Subcutaneous abdominal adipose tissue (tissue), 5 donors: ENCODE measurements at regions not wholly inside any gene's neighbourhood (a gene's known extent, or its start where the extent isn't known, plus 50 kb on each side); places are given as distances from the start of the nearest gene placed in this dataset.

Experiments
- H3K27ac ChIP-seq: one replicate; pipeline ENCODE4 v1.7.0; 2013; ENCODE audit warnings: low read depth, mild to moderate bottlenecking, inconsistent platforms, low read length, moderate library complexity
- H3K27me3 ChIP-seq, 5 donors: one replicate each; pipeline ENCODE4 v1.7.0; 2013; ENCODE audit warnings: low read length in 5 of 5, inconsistent platforms in 1 of 5; ENCODE audit not compliant: control insufficient read depth in 5 of 5, insufficient read depth in 4 of 5
- H3K36me3 ChIP-seq, 5 donors: one replicate each; pipeline ENCODE4 v1.7.0; 2013; ENCODE audit warnings: low read length in 5 of 5; ENCODE audit not compliant: control insufficient read depth in 5 of 5, insufficient read depth in 5 of 5
- H3K4me1 ChIP-seq, 5 donors: one replicate each; pipeline ENCODE4 v1.7.0; 2013; ENCODE audit warnings: low read length in 5 of 5, mild to moderate bottlenecking in 3 of 5, moderate library complexity in 1 of 5; ENCODE audit not compliant: control insufficient read depth in 5 of 5, insufficient read depth in 5 of 5
- H3K4me3 ChIP-seq, 5 donors: one replicate each; pipeline ENCODE4 v1.7.0; 2013; ENCODE audit warnings: low read length in 5 of 5, low read depth in 1 of 5
- H3K9ac ChIP-seq, 5 donors: one replicate each; pipeline ENCODE4 v1.7.0; 2013; ENCODE audit warnings: low read length in 5 of 5, mild to moderate bottlenecking in 4 of 5, moderate library complexity in 3 of 5
- H3K9me3 ChIP-seq, 5 donors: one replicate each; pipeline ENCODE4 v1.7.0; 2013; ENCODE audit warnings: low read length in 5 of 5; ENCODE audit not compliant: control insufficient read depth in 5 of 5
- donor health status: healthy.
- donor health status: healthy.
- donor health status: healthy.
- donor health status: healthy.
- donor health status: healthy.

DNA sequence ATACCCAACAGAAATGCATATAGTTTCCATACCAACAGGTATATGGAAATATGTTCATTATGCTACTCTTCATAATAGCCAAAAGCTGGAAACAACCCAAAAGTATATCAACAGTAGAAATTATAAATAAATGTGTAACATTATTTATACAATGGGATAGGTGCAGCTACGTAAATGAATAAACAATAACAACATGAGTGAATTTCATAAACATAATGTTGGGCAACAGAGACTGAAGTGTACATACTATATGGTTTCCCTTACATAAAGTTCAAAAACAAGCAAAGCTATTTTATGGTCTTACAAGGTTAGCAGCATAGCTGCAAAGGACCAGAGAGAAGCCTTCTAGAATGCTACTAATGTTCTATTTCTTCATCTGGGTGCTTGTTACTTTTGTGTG lies 305.0 kb downstream of the INSC start:
- H3K27me3 ChIP-seq = no peaks in the 10 kb centered on the region
- H3K36me3 ChIP-seq = no peaks in the 10 kb centered on the region
- no peak overlapping the region for H3K4me3 ChIP-seq
- H3K4me1 ChIP-seq = no peaks in the 10 kb centered on the region
- no peak overlapping the region for H3K9ac ChIP-seq
- no peaks in the 10 kb centered on the region for H3K9me3 ChIP-seq
- H3K27ac ChIP-seq = no peak overlapping the region

DNA sequence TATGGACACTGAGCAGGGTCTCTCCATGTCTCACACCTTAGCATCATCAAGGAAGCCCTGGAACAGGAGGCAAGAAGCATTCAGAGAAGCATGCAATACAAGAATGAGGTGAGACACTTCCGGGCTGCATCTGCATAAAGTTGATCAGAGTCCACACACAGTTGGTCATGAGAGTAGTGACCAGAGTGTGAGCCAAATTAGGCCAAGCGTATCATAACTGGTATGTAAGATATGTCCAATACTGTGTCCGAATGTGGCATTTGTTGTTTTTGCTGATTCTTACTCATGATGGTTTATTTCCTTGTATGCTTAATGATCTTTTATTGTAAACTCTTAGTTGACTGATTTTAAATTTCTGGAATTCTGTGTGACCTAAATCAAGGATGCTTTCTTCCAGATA lies 315.7 kb downstream of the INSC start:
- Histone ChIP-seq H3K4me3 (no peak overlapping the region), H3K9ac (no peak overlapping the region), H3K27ac (no peak overlapping the region), H3K36me3 (no peaks in the 10 kb centered on the region), H3K9me3 (peaks cover 0 to 3% (median 0%) of the 10 kb centered on the region in 5 donors), H3K27me3 (no peaks in the 10 kb centered on the region), H3K4me1 (no peaks in the 10 kb centered on the region)

DNA sequence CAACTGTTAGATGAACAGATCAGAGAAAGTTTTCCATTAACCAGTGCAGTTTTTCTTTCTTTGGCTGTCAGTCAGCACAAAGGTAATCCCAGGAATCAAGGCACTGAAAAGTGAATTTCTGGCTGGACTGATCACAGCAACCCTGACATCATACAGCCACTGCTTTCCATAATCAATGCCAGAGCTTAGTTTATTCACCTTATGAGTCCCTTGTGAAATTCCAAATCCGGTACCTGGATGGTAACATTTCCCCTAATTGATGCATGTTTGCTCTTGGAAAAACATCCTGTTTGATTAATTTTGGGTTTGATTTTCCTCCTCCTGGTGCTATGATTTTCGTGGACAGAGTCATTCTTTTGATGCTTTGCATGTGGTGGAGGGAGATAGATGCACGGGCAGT lies 319.8 kb downstream of the INSC start:
- no peaks in the 10 kb centered on the region for H3K27me3 ChIP-seq
- no peaks in the 10 kb centered on the region for H3K36me3 ChIP-seq
- H3K4me3 ChIP-seq = no peak overlapping the region
- H3K27ac ChIP-seq = no peak overlapping the region
- H3K4me1 ChIP-seq = no peaks in the 10 kb centered on the region
- no peaks in the 10 kb centered on the region for H3K9me3 ChIP-seq
- no peak overlapping the region for H3K9ac ChIP-seq

DNA sequence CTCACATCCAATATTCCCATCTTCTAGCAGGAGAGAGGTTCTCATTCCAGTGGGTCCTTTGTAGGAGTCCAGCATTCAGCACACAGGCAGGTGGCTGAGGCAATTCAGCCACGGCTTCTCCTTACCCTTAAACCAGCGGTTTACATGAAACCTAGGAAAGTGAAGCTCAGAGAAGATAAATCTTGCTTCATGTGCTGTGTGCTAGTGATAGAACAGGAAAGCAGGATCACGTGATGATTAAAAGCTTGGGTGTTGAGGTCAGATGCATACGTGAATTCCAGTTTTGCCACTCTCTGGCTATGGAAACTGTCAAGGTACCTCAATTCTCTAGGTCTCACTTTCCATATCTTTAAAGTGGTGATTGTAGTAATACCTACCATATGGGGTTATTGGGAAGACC lies 331.6 kb downstream of the INSC start:
- H3K4me1 ChIP-seq = no peaks in the 10 kb centered on the region

DNA sequence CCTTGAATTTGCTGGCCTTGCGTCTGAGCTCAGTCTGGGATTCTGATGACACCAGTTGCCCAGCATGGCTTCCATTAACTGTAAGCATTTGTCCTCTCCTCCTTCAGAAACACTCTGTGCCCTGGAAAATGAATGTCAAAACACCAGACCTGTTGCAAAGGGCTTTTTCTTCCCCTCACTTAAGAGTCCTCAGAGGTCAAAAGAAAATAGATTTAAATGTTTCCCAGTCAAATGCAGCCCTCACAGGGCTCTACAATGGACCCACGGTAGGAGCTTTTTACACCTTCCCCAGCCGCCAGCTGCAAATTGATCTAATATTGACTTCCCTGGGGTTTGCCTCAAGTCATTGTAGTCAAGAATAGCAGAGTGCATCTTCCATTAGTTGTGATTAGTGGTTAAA lies 332.2 kb downstream of the INSC start:
- Histone ChIP-seq H3K9ac (no peak overlapping the region), H3K36me3 (no peaks in the 10 kb centered on the region), H3K9me3 (no peaks in the 10 kb centered on the region), H3K27ac (no peak overlapping the region), H3K27me3 (peaks cover 0 to 6% (median 0%) of the 10 kb centered on the region in 5 donors), H3K4me1 (no peaks in the 10 kb centered on the region), H3K4me3 (no peak overlapping the region)

More for the DNA sequence above, 331.6 kb downstream of the INSC start:
- Histone ChIP-seq H3K27me3 (peaks cover 0 to 6% (median 0%) of the 10 kb centered on the region in 5 donors), H3K4me3 (no peak overlapping the region), H3K27ac (no peak overlapping the region), H3K36me3 (no peaks in the 10 kb centered on the region), H3K9ac (no peak overlapping the region), H3K9me3 (no peaks in the 10 kb centered on the region)

DNA sequence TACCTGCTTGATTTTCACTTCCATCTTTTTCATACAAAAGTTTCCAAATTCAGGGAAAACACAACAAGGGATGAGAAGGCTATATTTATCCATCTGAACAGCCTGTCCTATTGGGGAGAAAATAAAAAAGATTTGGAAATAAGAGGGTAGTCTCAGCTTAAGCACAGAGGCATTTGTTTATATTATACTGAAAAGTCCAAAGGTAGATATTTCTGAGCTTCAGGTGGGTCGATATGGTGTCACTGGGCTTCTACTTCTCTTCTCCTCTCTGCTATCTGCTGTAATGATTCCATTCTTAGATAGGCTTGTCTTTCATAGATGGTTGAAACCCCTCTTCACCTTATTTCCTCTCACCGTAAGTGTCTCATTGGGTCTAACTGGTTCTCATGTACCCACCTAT lies 337.0 kb downstream of the INSC start:
- H3K4me3 ChIP-seq = no peak overlapping the region
- H3K27me3 ChIP-seq = peaks cover 0 to 2% (median 0%) of the 10 kb centered on the region in 5 donors
- no peaks in the 10 kb centered on the region for H3K4me1 ChIP-seq
- H3K9me3 ChIP-seq = peaks cover 0 to 5% (median 4%) of the 10 kb centered on the region in 5 donors
- no peak overlapping the region for H3K9ac ChIP-seq
- H3K36me3 ChIP-seq = no peaks in the 10 kb centered on the region
- no peak overlapping the region for H3K27ac ChIP-seq

DNA sequence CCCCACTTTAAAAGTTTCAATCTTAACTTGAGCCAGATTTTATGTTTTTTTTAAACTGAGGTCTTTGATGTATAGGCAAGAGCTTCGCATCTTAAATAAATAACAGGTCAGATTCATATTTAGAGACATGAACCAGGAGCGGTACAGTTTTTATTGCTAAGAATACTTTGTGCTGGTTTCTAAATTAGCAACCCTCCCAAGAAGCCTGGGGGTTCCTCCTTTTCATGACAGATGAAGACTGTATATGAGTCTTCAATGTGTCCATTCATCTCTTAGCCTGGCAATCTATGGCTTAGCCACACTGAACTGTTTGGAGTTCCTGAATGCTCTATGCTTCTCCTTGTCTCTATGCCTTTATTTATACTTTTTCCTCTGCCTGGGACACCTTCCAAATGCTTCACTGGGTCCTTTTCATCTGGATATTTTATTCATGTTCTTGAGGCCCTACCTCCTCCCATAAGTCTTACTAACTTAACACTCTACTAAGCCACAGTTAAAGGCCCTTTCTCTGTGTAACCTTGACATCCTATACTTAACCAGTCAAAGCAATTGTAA lies 338.6 kb downstream of the INSC start:
- Histone ChIP-seq H3K27me3 (no peaks in the 10 kb centered on the region), H3K9ac (no peak overlapping the region), H3K27ac (no peak overlapping the region), H3K9me3 (peaks cover 0 to 5% (median 4%) of the 10 kb centered on the region in 5 donors), H3K4me3 (no peak overlapping the region), H3K36me3 (no peaks in the 10 kb centered on the region), H3K4me1 (no peaks in the 10 kb centered on the region)

DNA sequence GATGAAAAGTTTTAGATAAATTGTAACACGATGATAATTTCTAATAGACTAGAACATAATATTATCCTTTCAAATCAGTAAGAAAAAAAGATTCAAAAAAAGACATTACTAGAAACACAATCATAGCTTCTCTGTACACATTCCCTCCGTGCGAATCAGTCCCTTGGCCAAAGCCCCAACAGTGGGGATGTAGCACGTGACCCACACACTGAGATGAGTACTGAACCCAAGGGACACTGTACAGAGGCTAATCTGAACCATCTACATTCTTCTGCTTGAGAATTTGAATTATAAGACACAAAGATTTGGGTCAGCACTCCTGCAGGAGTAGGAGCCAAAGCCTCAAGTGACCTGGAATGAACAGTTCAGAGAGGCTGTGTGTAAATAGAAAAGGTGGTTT lies 353.7 kb downstream of the INSC start:
- H3K4me3 ChIP-seq = no peak overlapping the region
- H3K27ac ChIP-seq = no peak overlapping the region
- H3K9ac ChIP-seq = no peak overlapping the region
- H3K9me3 ChIP-seq = no peaks in the 10 kb centered on the region
- H3K4me1 ChIP-seq = no peaks in the 10 kb centered on the region
- no peaks in the 10 kb centered on the region for H3K27me3 ChIP-seq
- H3K36me3 ChIP-seq = no peaks in the 10 kb centered on the region

DNA sequence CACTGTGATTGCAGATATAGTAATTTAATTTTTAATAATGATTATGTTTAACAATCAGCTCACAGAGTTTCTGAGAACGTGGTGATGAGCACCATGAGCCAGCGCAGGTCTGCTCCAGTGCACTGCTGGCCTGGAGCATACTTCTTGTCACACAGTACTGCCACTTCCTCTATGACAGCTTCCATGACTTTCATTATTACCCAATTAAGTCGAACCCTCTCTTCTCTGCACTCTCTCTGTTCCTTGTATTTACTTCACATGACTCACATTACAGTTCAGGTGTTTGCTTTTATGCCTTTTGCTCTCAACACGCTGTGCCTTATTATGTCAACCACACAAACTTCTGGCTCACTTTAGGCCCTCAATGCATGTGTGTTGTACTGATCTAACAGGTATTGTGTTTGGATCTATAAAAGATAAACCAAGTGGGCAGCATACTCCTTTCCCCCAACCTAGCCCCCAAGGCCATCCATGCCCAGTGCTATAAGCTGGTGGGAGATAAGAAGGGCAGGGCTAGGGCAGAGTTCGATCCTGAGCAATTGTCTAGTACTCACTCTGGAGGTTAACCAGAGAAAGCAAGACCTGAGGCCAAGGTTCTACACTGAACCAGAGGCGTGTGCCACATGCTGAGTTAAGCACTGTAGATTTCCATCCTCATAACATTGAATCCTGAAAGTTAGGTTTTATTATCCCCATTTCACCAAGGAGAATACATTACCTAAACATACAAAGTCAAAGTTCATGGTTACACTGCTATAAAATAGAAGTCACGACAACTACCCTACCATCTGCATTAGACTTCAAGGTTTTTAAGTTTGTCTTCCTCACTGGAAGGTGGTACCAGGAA lies 356.5 kb downstream of the INSC start:
- no peak overlapping the region for H3K27ac ChIP-seq
- no peaks in the 10 kb centered on the region for H3K36me3 ChIP-seq
- no peaks in the 10 kb centered on the region for H3K27me3 ChIP-seq
- no peaks in the 10 kb centered on the region for H3K9me3 ChIP-seq
- no peak overlapping the region for H3K4me3 ChIP-seq
- H3K9ac ChIP-seq = no peak overlapping the region
- no peaks in the 10 kb centered on the region for H3K4me1 ChIP-seq

DNA sequence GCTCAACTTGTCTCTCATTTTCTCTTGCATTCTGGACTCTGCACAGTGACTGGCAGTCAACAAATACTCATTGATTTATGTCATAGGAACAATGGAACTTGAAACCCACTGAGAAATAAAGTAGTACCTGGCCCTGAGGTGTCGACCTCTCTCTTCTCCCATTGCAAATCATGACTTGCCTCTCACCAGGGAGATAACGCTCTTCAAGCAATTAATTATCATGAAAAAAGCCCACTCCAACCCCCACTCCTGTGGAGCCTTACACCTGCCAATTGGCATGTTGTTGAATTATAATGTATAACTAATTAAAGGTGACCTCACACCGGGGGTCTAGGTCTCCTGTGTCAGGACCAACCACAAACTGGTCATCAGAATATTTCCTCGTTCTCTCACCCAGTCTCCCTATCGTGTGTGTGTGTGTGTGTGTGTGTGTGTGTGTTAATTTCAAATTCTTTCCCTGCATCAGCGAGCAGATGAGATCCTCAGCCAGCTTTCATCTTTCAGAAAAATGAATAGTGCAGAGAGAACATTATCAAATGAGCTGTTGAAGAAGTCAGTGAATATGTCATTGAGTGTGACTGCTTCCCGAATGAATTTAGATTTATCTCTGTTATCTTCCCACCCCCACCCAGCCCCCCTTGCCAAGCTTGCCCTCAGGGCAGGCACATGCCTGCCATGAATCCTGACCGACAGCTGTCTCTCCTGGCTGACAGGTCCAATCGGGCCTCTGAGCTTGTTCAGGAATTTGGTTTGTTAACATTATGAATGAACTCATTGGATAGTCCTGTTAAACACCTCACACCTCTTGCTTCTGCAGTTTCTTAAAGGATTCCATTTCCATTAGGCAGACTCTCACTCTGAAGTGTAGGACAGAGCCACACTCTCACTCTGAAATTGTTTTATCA lies 357.4 kb downstream of the INSC start:
- Histone ChIP-seq H3K4me1 (no peaks in the 10 kb centered on the region), H3K27ac (no peak overlapping the region)

More for the DNA sequence above, 357.4 kb downstream of the INSC start:
- no peaks in the 10 kb centered on the region for H3K36me3 ChIP-seq
- no peaks in the 10 kb centered on the region for H3K9me3 ChIP-seq
- no peaks in the 10 kb centered on the region for H3K27me3 ChIP-seq
- no peak overlapping the region for H3K4me3 ChIP-seq
- H3K9ac ChIP-seq = no peak overlapping the region
